ENCODE measurements at regions not wholly inside any gene's neighbourhood (a gene's known extent, or its start where the extent isn't known, plus 50 kb on each side); places are given as distances from the start of the nearest gene placed in this dataset.
"Not testable (repeated sequence)": the region's sequence is repeated elsewhere in the genome, so short reads cannot be mapped to it uniquely, and the experiment has no call there.

DNA sequence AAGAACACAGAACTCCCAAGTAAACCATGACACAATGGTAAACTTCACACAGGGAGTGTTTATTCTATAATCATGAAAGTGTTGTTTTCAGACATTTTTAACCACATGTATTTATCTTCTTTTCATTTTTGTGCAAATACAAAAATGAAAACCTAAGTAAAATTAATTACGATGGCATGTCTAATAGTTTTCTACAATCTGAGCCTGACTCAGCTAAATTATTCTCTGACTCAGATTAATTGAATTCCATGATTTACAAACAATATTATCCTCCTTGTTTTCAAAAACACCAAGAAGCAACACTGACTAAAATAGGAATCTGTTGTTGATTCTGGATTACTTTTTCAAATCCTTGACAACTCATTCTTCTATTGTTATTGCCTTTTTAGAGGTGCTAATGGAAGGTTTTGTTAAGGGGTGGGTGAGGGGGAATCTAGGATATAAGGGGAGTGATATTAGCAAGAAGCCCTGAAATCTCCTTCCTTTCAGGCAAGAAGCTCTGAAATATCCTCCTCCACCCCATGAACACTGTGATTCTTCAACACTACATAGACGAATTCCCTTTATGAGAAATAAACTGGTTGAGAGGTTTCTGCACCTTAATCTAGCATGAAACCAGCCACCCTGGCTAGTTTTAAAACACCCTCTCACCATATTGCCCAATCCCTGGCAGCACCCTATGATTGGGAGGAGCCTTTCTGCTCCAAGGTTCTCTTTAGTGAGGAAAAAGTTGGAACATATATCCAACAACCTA is 1057.7 kb upstream of the PCDH20 start:
- Histone ChIP-seq H3K9me3 (no peaks in the 10 kb centered on the region), H3K4me3 (no peak overlapping the region), H3K27ac (no peak overlapping the region), H3K27me3 (no peaks in the 10 kb centered on the region), H3K36me3 (no peaks in the 10 kb centered on the region), H3K4me1 (no peaks in the 10 kb centered on the region)
- 74 to 86% methylated on average over 2 of the region's 2 CpGs for WGBS, 2 donors (ENCODE audit: low coverage in 1 of 2)
- no peak for ATAC-seq
- TF ChIP-seq POLR2AphosphoS5 (IDR thresholded peaks at IDR 0.05): no peak

DNA sequence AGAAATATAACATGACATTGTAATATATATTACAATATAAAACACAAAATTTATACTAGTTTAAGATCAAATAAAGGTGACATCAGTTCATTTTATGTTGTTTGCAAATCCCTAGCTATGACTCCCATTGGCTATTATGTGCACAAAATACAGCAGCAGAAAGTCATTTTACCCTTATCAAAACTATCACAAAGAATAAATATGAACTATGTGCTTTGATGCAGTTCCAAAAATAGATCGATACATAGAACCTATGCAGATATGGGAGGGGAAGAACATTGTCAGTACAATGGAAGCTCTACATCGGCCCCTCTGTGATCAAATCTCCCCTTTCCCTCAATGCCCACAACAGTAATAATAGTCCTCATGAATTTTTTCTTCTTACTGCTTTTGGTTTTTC is 1038.1 kb upstream of the PCDH20 start:
- no peak for ATAC-seq
- H3K27ac ChIP-seq: no peak overlapping the region
- WGBS, 2 donors (ENCODE audit: low coverage in 1 of 2): 94 to 95% methylated on average over 2 of the region's 2 CpGs
- no peaks in the 10 kb centered on the region for H3K36me3 ChIP-seq
- H3K4me1 ChIP-seq: no peaks in the 10 kb centered on the region
- no peaks in the 10 kb centered on the region for H3K9me3 ChIP-seq
- TF ChIP-seq, protein P1, sequence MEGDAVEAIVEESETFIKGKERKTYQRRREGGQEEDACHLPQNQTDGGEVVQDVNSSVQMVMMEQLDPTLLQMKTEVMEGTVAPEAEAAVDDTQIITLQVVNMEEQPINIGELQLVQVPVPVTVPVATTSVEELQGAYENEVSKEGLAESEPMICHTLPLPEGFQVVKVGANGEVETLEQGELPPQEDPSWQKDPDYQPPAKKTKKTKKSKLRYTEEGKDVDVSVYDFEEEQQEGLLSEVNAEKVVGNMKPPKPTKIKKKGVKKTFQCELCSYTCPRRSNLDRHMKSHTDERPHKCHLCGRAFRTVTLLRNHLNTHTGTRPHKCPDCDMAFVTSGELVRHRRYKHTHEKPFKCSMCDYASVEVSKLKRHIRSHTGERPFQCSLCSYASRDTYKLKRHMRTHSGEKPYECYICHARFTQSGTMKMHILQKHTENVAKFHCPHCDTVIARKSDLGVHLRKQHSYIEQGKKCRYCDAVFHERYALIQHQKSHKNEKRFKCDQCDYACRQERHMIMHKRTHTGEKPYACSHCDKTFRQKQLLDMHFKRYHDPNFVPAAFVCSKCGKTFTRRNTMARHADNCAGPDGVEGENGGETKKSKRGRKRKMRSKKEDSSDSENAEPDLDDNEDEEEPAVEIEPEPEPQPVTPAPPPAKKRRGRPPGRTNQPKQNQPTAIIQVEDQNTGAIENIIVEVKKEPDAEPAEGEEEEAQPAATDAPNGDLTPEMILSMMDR (IDR thresholded peaks at IDR 0.05): no peak
- TF ChIP-seq POLR2AphosphoS5 (IDR thresholded peaks at IDR 0.05): no peak
- no peak for TF ChIP-seq EP300 (IDR thresholded peaks at IDR 0.05)
- no peak for TF ChIP-seq POLR2A (IDR thresholded peaks at IDR 0.05)
- no peaks in the 10 kb centered on the region for H3K27me3 ChIP-seq
- no peak overlapping the region for H3K4me3 ChIP-seq

DNA sequence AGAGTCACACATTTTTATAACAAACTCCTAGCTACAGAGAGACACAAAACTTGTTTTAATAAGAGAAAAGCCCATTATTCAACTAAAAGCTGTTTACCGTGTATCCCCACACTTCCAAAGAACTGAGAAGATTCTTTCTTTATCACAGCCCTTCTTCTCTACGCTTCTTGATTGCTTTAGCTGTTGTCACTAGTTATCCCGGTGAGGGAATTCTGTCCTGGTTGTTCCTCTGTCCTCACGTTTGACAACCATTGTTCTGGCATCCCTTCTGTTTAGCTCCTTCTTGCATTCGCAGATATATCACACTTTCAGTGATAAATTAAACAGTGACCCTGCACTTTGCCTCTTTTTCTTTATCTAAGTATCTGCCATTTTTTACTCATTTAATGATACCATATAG is 1035.1 kb upstream of the PCDH20 start:
- Histone ChIP-seq H3K4me3 (no peak overlapping the region), H3K36me3 (no peaks in the 10 kb centered on the region), H3K9me3 (no peaks in the 10 kb centered on the region), H3K27ac (no peak overlapping the region), H3K27me3 (no peaks in the 10 kb centered on the region), H3K4me1 (no peaks in the 10 kb centered on the region)
- TF ChIP-seq POLR2A (IDR thresholded peaks at IDR 0.05) (no peak), POLR2AphosphoS5 (IDR thresholded peaks at IDR 0.05) (no peak)
- TF ChIP-seq, protein P1 (IDR thresholded peaks at IDR 0.05): no peak
- ATAC-seq: no peak
- 56 to 59% methylated on average over 5 of the region's 5 CpGs for WGBS, 2 donors (ENCODE audit: low coverage in 1 of 2)

DNA sequence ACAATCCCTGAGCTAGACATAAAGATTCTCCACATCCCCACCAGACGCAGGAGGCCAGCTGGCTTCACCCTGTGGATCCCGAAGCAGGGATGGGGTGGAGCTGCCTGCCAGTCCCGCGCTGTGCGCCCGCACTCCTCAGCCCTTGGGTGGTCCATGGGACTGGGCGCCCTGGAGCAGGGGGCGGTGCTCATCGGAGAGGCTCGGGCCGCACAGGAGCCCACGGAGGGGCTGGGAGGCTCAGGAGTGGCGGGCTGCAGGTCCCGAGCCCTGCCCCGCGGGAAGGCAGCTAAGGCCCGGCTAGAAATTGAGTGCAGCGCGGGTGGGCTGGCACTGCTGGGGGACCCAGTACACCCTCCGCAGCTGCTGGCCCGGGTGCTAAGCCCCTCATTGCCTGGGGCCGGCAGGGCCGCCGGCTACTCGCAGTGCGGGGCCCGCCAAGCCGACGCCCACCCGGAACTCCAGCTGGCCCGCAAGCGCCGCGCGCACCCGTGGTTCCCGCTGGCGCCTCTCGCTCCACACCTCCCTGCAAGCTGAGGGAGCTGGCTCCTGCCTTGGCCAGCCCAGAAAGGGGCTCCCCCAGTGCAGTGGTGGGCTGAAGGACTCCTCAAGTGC is 1032.2 kb upstream of the PCDH20 start:
- H3K4me1 ChIP-seq: not testable (repeated sequence)

DNA sequence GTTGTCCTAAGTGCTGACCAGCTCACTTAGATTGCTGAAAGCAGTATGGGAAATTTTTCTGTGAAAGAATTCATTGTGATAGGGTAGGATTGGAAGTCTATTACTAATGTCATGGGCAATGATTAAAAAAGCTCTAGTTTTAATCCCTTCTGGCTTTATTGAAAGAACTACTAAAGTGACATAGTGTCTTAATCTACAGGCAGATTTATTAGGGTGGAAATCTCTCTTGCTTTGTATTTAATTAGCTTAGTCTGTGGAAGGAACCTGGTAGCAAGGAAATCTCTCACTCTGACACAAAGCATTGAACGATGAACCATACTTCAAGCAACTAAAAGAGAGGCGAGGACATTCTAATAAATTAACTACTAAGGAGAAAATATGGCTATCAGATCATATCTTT is 1029.2 kb upstream of the PCDH20 start:
- H3K27me3 ChIP-seq: no peaks in the 10 kb centered on the region
- no peaks in the 10 kb centered on the region for H3K9me3 ChIP-seq
- ATAC-seq: no peak
- no peak overlapping the region for H3K4me3 ChIP-seq
- H3K36me3 ChIP-seq: no peaks in the 10 kb centered on the region
- TF ChIP-seq, protein P1 (IDR thresholded peaks at IDR 0.05): no peak
- whole genome bisulfite sequencing, 2 donors (ENCODE audit: low coverage in 1 of 2): 73 to 80% methylated on average over 2 of the region's 2 CpGs
- no peak overlapping the region for H3K27ac ChIP-seq
- H3K4me1 ChIP-seq: no peaks in the 10 kb centered on the region

More for the DNA sequence above, 1032.2 kb upstream of the PCDH20 start:
- not testable (repeated sequence) for ATAC-seq, H3K4me3 ChIP-seq, H3K27ac ChIP-seq, H3K27me3 ChIP-seq, H3K9me3 ChIP-seq, H3K36me3 ChIP-seq
- WGBS, 2 donors (ENCODE audit: low coverage in 1 of 2): no CpG with 5 or more reads among the region's 39 CpGs

DNA sequence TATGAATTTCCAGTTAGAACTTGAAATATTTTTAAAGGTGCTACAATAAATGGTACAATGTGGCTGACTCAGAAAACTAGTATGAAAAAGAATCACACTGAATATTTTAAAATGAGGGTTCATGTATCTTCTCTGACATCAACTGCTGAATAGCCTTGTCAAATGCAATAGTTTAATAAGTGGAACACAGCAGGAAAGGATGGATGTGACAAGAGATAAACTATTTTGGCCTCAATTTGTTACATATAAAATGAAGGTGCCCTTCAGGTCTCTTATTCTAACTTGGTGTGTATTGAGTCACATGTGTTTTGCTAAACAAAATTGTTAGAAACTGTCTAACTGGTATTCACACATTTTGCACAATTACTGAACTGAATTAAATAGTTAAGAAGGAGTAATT is 1018.4 kb upstream of the PCDH20 start:
- TF ChIP-seq, protein P1 (IDR thresholded peaks at IDR 0.05): no peak
- TF ChIP-seq POLR2A (IDR thresholded peaks at IDR 0.05) (no peak), EP300 (IDR thresholded peaks at IDR 0.05) (no peak), POLR2AphosphoS5 (IDR thresholded peaks at IDR 0.05) (no peak)
- Histone ChIP-seq H3K27me3 (no peaks in the 10 kb centered on the region), H3K9me3 (no peaks in the 10 kb centered on the region), H3K36me3 (no peaks in the 10 kb centered on the region), H3K4me1 (no peaks in the 10 kb centered on the region), H3K4me3 (no peak overlapping the region), H3K27ac (no peak overlapping the region)
- ATAC-seq: no peak

All from gastroesophageal sphincter (tissue), 4 donors.